ENCODE measurements at regions not wholly inside any gene's neighbourhood (a gene's known extent, or its start where the extent isn't known, plus 50 kb on each side); places are given as distances from the start of the nearest gene placed in this dataset.
"Not testable (repeated sequence)": the region's sequence is repeated elsewhere in the genome, so short reads cannot be mapped to it uniquely, and the experiment has no call there.

DNA sequence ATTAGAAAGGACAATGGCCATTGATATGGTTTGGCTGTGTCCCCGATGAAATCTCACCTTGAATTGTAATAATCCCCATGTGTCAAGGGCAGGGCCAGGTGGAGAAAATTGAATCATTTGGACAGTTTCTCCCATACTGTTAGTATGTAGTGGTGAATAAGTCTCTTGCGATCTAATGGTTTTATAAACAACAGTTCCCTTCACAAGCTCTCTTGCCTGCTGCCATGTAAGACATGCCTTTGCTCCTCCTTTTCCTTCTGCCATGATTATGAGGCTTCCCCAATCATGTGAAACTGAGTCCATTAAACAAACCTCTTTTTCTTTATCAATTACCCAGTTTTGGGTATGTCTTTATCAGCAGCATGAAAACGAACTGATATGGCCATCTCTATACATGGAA is 302.7 kb downstream of the SFMBT2 start:
- ATAC-seq (ENCODE audit: poor library complexity) = no peak
- intact Hi-C loops (cut with DNase I) = no loop called here
- no peak for DNase-seq

DNA sequence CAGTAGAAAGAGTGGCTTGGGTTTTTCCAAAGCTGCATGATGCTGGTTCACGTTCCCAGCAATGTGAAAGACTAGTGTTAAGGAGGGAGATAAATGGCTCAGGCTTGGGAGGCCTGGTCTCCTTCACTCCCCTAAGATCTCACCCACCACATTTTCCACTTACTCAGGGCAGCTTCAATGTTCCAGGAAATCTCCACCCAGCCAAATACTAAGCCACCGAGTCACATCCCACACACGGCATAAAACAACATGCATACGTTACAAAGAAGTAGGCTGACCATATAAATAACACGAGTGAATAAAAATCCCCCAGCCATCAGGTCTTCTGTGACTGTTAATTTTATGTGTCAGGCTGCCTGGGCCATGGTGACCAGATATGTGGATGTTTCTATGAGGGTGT is 303.5 kb downstream of the SFMBT2 start:
- intact Hi-C loops (cut with DNase I) = no loop called here
- no peak for DNase-seq
- ATAC-seq (ENCODE audit: poor library complexity) = no peak

GRCh38 chr10:7104379-7104778 is 306.5 kb downstream of the SFMBT2 start:
- intact Hi-C loops (cut with DNase I); ATAC-seq (ENCODE audit: poor library complexity); DNase-seq: not testable (repeated sequence)

DNA sequence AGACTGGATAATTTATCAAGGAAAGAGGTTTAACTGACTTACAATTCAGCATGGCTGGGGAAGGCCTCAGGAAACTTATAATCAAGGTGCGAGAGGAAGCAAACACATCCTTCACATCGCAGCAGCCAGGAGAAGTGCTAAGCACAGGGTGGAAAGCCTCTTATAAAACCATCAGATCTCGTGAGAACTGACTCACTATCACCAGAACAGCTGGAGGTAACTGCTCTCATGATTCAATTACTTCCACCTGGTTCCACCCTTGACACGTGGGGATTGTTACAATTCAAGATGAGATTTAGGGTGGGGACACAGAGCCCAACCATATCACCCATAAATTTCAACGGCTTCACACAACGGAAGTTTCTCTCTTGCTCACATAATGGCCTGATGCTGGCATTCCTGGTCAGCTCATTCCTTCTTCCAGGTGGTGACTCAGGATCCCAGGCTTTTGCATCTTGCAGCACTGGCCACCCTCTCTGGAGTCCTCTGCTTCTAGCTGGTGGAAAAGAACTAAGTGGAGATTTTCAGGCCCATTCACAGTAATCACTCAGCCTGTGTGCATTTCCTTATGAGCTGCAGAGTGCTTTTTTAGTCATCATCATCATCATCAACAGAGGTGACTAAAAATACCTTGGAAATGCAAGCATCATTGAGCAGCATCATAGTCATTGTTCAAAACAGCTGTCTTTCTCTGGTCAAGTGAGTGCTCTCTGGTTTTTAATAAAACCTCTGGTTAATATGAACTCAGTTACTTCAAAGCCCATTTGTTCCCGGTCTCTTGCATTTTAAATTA is 308.1 kb downstream of the SFMBT2 start:
- ATAC-seq (ENCODE audit: poor library complexity) = no peak
- intact Hi-C loops (cut with DNase I) = no loop called here
- DNase-seq = no peak

GRCh38 chr10:7102084-7102483 is 308.8 kb downstream of the SFMBT2 start:
- intact Hi-C loops (cut with DNase I) = no loop called here
- ATAC-seq (ENCODE audit: poor library complexity) (peak; percentile 83), DNase-seq (no peak)

DNA sequence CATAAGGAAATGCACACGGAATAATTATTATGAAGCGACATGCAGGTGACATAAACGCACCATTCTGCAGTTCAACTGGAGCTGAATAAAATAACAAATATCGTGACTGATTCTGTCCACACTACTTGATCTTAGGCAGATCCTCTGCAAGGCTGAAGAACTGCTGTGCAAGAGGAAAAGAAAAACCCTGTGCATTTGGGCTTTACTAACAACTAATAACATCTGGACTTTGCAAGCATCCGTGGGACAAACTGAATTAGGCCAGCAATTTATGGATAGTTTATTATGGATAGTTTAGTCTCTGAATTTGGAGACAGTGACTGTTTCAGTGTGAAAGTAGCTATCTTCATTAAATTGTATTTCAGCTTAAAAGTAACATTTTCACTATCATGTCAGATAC is 309.4 kb downstream of the SFMBT2 start:
- ATAC-seq (ENCODE audit: poor library complexity) = no peak
- no peak for DNase-seq
- intact Hi-C loops (cut with DNase I) = no loop called here

- intact Hi-C loops (cut with DNase I) = no loop called here
- ATAC-seq (ENCODE audit: poor library complexity) (peak; percentile 27), DNase-seq (no peak)
Measured at GRCh38 chr10:7100032-7100702, 310.7 kb downstream of the SFMBT2 start.

- DNase-seq = no peak
- ATAC-seq (ENCODE audit: poor library complexity) = no peak
- intact Hi-C loops (cut with DNase I) = no loop called here
Measured at GRCh38 chr10:7098160-7098762, 312.6 kb downstream of the SFMBT2 start.

- ATAC-seq (ENCODE audit: poor library complexity) = no peak
- intact Hi-C loops (cut with DNase I) = no loop called here
- no peak for DNase-seq
Measured at GRCh38 chr10:7094781-7095180, 316.1 kb downstream of the SFMBT2 start.

- DNase-seq (no peak), ATAC-seq (ENCODE audit: poor library complexity) (no peak)
- intact Hi-C loops (cut with DNase I) = no loop called here
Measured at GRCh38 chr10:7093368-7093767, 317.5 kb downstream of the SFMBT2 start.

- no peak for DNase-seq
- ATAC-seq (ENCODE audit: poor library complexity) = no peak
- intact Hi-C loops (cut with DNase I) = no loop called here
Measured at GRCh38 chr10:7092603-7093002, 318.2 kb downstream of the SFMBT2 start.

GRCh38 chr10:7090529-7090928 is 320.3 kb downstream of the SFMBT2 start:
- intact Hi-C loops (cut with DNase I) = no loop called here
- DNase-seq = no peak
- ATAC-seq (ENCODE audit: poor library complexity) = no peak

DNA sequence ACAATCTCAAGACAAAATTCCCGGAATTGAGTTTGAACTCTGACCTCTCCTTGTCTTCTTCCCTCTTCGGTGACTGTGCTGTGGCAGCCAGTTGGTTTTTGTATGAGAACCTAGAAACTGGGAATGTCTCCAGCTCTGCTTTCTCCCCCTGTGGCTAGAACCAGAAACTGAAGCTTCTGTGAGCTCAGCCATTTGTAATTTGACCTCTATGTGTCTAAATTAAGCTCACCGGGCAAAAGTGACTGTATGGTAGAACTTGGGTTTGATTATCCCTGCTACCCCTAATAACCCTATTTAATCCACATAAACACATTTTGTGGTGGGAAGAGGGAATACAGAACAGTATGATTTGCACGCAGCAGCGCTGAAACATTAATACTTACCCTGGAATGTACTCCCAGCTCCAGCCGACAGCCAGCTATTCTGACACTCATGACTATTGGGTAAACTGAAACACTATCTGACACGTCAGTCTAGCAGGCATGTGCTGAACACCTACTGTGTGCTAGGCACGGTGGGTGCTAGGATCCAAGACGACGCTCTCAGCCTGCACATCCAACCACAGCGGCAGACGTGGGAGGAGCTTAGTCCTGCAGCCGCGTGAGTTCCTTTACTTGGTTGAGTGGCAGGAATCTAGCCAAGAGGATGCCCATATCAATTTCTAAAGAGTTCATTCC is 324.8 kb downstream of the SFMBT2 start:
- DNase-seq = no peak
- ATAC-seq (ENCODE audit: poor library complexity) = no peak
- intact Hi-C loops (cut with DNase I) = no loop called here

DNA sequence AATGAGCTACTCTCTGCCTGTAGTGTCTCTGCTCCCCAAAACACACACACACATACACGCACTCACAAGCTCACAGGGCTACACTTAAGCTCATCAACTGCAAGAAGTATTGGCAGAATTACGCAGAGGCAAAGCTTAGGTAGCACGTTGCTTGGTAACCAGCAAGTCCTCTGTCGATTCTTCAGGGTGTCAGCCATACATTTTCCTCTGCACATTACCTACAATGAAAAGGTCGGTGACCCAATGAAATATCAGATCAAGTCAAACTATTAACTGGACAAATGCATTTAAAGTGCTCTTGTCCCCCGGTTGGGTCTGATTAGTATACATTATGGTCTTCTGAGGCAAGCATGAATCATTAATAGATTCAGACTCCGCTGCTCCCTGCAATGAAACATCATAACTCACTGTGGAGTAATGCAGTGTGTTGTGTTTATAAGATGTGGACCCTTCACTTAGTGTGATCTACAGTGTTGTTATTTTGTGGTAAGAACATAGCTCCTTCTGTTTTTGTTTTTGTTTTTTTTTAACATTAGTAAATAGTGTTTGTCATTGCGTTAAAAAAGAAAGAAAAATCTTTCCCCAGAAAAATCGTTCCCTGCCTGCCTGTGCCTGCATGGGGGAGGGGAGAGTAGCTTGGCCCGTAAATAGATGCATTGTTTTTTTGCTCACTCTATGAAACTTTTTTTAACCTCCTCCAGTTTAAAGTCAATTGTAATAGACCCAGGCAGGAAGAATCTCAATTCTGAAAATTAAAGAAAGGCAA is 325.5 kb downstream of the SFMBT2 start:
- intact Hi-C loops (cut with DNase I) = no loop called here
- DNase-seq (no peak), ATAC-seq (ENCODE audit: poor library complexity) (no peak)

- DNase-seq (no peak), ATAC-seq (ENCODE audit: poor library complexity) (no peak)
- intact Hi-C loops (cut with DNase I) = no loop called here
Measured at GRCh38 chr10:7084280-7085005, 326.4 kb downstream of the SFMBT2 start.

GRCh38 chr10:7082967-7083366 is 327.9 kb downstream of the SFMBT2 start:
- intact Hi-C loops (cut with DNase I) = no loop called here
- no peak for ATAC-seq (ENCODE audit: poor library complexity)

DNA sequence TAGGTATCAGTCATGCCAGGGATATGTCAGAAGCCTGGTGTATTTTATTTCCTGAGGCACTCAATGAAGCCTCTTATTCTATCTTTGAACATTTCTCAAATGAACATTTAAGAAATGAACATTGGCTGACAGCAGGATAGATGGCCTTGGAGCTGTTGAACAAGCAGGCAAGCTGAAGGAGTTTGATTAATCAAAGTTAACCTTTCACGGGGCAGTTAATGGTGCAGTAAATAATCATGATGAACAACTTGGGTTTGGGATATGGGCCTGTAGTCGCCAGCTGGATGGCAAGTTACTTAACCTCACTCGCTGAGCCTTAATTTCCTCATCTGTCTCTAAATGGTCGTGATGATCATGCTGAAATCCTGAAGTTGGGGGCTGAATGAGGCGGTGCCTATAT is 333.0 kb downstream of the SFMBT2 start:
- intact Hi-C loops (cut with DNase I) = no loop called here

More at GRCh38 chr10:7082967-7083366, 327.9 kb downstream of the SFMBT2 start:
- no peak for DNase-seq

GRCh38 chr10:7075851-7076250 is 335.0 kb downstream of the SFMBT2 start:
- intact Hi-C loops (cut with DNase I) = no loop called here
- ATAC-seq (ENCODE audit: poor library complexity) (peak; percentile 39), DNase-seq (no peak)

More for the DNA sequence above, 333.0 kb downstream of the SFMBT2 start:
- no peak for DNase-seq
- ATAC-seq (ENCODE audit: poor library complexity) = no peak

Data from Right ventricle myocardium superior (tissue), 1 donor.